OCI-LY1 (cell line): ENCODE measurements at regions not wholly inside any gene's neighbourhood (a gene's known extent, or its start where the extent isn't known, plus 50 kb on each side); places are given as distances from the start of the nearest gene placed in this dataset.

Source experiments
- CTCF ChIP-seq: fragments of 200-600 bp; sonication (generic), shearing (Covaris generic); IDR thresholded peaks from 2 replicates; pipeline ENCODE4 v1.5.1; 2017; ENCODE audit warnings: mild to moderate bottlenecking, antibody characterized with exemption, low read length, moderate library complexity, mixed read lengths
- EZH2 ChIP-seq: fragments of 200-600 bp; sonication (generic), shearing (Covaris generic); IDR thresholded peaks from 2 replicates; pipeline ENCODE4 v1.8.0; 2017; ENCODE audit warnings: borderline replicate concordance, mixed run types, mild to moderate bottlenecking, antibody characterized with exemption, low read length, moderate library complexity, mixed read lengths

DNA sequence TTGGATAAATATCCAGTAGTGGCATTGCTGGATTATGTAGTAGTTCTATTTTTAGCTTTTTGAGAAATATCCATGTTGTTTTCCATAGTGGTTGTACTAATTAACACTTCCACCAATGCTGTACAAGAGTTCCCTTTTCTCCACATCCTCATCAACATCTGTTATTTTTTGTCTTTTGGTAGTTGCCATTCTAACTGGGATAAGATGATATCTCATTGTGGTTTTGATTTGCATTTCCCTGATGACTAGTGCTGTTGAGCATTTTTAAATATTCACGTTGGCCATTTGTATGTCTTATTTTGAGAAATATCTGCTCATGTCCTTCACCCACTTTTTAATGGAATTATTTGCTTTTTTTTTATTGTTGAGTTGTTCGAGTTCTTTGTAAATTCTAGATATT, 183.9 kb downstream of the PTPRU start:
- no peak for TF ChIP-seq EZH2
- TF ChIP-seq CTCF: no peak
